ENCODE measurements at regions not wholly inside any gene's neighbourhood (a gene's known extent, or its start where the extent isn't known, plus 50 kb on each side); places are given as distances from the start of the nearest gene placed in this dataset.
A peak's percentile ranks its signal among the peaks of the same experiment; 100 is the strongest.

GRCh38 chr5:109597893-109598292 is 91.8 kb upstream of the MAN2A1 start:
- Mint-ChIP-seq H3K36me3 (no peaks in the 10 kb centered on the region), H3K9me3 (no peaks in the 10 kb centered on the region), H3K4me1 (peaks cover 0 to 11% of the 10 kb centered on the region in 2 donors), H3K27me3 (ENCODE audit: low read depth in 3 of 3) (peaks cover 1 to 15% (median 4%) of the 10 kb centered on the region in 3 donors), H3K4me3 (no peak overlapping the region), H3K27ac (no peak overlapping the region)
- DNase-seq, result no peak

GRCh38 chr5:109594217-109594616 is 95.5 kb upstream of the MAN2A1 start:
- Mint-ChIP-seq H3K4me3 (no peak overlapping the region), H3K9me3 (no peaks in the 10 kb centered on the region), H3K36me3 (no peaks in the 10 kb centered on the region), H3K27me3 (ENCODE audit: low read depth in 3 of 3) (peaks cover 1 to 4% (median 2%) of the 10 kb centered on the region in 3 donors), H3K27ac (no peak overlapping the region), H3K4me1 (peaks cover 4 to 29% of the 10 kb centered on the region in 2 donors)
- DNase-seq, result no peak

DNA sequence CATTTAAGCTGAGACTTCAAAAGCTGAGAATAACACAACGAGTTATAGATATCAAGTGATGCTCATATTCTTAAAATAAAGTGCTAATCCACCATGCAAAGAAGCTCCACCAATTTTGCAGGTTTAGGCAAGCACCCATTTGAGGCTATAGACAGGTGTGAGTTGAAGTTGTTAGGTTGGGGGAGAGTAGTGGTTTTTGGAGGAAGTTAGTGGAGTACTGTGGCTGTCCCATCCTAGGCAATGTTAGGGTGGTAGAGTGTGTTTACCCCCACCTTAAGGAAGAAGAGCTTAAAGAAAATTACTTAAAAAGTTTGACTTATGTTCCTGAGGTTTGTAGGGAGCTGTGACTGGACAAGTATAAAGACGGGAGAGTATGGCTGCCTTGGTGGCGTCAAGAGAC is 98.9 kb upstream of the MAN2A1 start:
- Mint-ChIP-seq H3K4me1 (peaks cover 4 to 29% of the 10 kb centered on the region in 2 donors), H3K27ac (peak overlapping the region in 1 of 6 donors; percentile 52), H3K27me3 (ENCODE audit: low read depth in 3 of 3) (no peaks in the 10 kb centered on the region), H3K9me3 (no peaks in the 10 kb centered on the region), H3K4me3 (peak overlapping the region in 1 of 5 donors; percentile 56), H3K36me3 (no peaks in the 10 kb centered on the region)
- no peak for DNase-seq

DNA sequence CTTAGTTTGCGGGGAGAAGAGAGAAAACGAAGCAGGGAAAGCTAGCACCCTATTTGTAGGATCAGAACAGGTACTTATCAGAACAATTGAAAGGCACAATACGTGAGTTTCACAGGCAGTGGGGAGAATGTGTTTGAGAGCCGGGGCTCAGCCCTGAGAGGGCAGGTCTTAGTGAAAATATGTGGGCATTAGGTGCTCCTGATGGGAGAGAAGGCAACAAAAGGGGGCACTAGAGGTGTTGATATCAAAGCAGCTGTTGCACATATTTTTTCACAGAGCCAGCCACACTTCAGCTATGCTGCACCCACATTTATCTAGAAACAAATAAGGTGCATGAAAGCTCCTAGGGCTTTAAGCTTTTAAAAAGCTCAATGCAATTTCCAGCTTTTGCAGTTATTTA is 99.7 kb upstream of the MAN2A1 start:
- H3K27ac Mint-ChIP-seq, result no peak overlapping the region
- H3K36me3 Mint-ChIP-seq, result no peaks in the 10 kb centered on the region
- H3K4me1 Mint-ChIP-seq, result peaks cover 4 to 29% of the 10 kb centered on the region in 2 donors
- H3K4me3 Mint-ChIP-seq, result no peak overlapping the region
- DNase-seq, result peak in 1 of 3 donors; percentile 10
- no peaks in the 10 kb centered on the region for H3K9me3 Mint-ChIP-seq
- H3K27me3 Mint-ChIP-seq (ENCODE audit: low read depth in 3 of 3), result no peaks in the 10 kb centered on the region

- no peak for DNase-seq
- no peaks in the 10 kb centered on the region for H3K36me3 Mint-ChIP-seq
- H3K4me3 Mint-ChIP-seq, result no peak overlapping the region
- H3K4me1 Mint-ChIP-seq, result peaks cover 4 to 24% of the 10 kb centered on the region in 2 donors
- H3K9me3 Mint-ChIP-seq, result no peaks in the 10 kb centered on the region
- no peaks in the 10 kb centered on the region for H3K27me3 Mint-ChIP-seq (ENCODE audit: low read depth in 3 of 3)
- no peak overlapping the region for H3K27ac Mint-ChIP-seq
Observed at GRCh38 chr5:109589239-109589638, 100.5 kb upstream of the MAN2A1 start.

DNA sequence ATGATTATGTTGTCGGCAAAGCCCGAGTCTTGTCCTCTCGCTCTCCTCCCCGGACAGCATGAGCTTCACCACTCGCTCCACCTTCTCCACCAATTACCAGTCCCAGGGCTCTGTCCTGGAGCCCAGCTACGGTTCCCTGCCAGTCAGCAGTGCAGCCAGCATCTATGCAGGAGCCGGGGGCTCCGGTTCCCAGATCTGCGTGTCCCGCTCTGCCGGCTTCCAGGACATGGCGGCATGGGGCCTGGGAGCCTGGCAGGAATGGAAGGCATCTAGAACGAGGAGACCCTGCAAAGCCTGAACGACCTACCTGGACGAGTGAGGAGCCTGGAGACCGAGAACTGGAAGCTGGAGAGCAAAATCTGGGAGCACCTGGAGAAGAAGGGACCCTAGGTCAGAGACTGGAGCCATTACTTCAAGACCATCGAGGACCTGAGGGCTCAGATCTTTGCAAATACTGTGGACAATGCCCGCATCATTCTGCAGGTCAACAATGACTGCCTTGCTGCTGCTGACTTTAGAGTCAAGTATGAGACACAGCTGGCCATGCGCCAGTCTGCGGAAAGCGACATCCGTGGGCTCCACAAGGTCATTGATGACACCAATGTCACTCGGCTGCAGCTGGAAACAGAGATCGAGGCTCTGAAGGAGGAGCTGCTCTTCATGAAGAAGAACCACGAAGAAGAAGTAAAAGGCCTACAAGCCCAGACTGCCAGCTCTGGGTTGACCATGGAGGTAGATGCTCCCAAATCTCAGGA is 101.3 kb upstream of the MAN2A1 start:
- Mint-ChIP-seq H3K36me3 (no peaks in the 10 kb centered on the region), H3K4me3 (no peak overlapping the region), H3K27me3 (ENCODE audit: low read depth in 3 of 3) (no peaks in the 10 kb centered on the region), H3K9me3 (no peaks in the 10 kb centered on the region), H3K27ac (no peak overlapping the region), H3K4me1 (peaks cover 4 to 18% of the 10 kb centered on the region in 2 donors)
- DNase-seq, result no peak

DNA sequence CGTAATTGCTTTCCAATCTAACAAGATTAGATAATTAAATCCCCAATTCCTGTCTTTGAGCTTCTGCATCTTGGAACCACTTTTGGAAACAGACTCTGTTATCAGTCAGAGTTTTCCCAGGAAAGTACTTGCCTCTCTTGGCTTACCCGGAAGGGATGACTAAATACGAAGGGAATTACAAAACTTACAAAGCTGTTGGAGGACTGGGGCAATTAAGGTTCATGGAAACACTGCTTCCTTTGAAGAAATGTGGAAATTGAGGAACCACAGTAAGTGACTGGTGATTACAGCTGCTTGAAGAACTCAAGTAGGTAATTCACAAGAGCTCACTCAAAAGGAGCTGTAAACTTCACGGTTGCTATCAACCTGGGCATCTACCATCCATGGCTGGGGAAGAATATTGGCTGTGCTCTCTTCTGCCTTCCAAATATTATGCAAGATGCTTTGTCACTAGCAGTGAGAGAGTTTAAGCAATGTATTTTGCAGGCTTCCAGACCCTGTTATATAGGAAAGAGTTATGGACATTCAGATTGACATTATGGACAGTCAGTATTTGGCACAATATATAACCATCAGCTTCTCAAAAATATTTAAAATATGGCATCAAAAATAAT is 104.6 kb upstream of the MAN2A1 start:
- Mint-ChIP-seq H3K27ac (no peak overlapping the region), H3K27me3 (ENCODE audit: low read depth in 3 of 3) (peaks cover 0 to 3% (median 0%) of the 10 kb centered on the region in 3 donors), H3K36me3 (no peaks in the 10 kb centered on the region)

DNA sequence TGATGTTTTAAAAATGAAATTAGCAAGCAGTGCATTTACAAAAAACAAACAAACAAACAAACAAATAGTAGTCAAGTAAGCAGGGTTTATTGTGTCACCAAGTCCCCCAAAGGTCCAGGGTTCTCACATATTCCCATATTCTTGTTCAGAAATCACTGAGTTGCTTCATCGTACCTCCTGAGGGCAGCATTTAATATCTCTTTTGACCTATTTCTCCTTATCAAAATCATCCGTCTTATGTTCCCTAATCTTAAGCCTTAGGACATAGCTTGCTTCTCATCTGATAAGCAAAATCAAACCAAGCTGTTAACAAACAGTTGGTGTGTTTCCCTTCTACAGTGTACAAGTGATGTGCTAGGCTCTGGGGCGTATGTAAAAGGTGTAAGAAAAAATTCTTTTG is 109.5 kb upstream of the MAN2A1 start:
- Mint-ChIP-seq H3K27me3 (ENCODE audit: low read depth in 3 of 3) (peaks cover 0 to 3% (median 3%) of the 10 kb centered on the region in 3 donors), H3K27ac (no peak overlapping the region), H3K4me1 (no peaks in the 10 kb centered on the region), H3K9me3 (no peaks in the 10 kb centered on the region), H3K36me3 (no peaks in the 10 kb centered on the region), H3K4me3 (no peak overlapping the region)
- no peak for DNase-seq

More for the DNA sequence above, 104.6 kb upstream of the MAN2A1 start:
- DNase-seq, result no peak
- Mint-ChIP-seq H3K9me3 (no peaks in the 10 kb centered on the region), H3K4me1 (peaks cover 0 to 5% of the 10 kb centered on the region in 2 donors), H3K4me3 (no peak overlapping the region)

DNA sequence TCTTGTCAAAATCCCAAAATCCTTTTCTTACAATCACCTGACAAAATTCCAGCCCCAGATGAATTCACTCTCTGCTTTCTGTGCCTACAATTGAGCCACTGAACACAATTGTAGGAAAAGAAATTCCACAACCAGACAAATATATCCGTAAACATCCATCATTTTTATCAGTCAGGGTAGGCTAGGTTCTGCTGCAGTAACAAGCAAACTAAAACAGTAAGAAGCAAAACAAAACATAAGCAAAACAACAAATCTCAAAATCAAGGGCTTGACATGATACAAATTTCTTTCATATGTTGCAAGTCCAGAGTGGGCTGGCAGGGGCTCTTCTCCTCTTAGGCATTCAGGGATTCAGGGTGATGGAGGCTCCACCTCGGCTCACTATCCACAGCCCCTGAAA is 114.2 kb upstream of the MAN2A1 start:
- no peak overlapping the region for H3K4me3 Mint-ChIP-seq
- no peak overlapping the region for H3K27ac Mint-ChIP-seq
- no peaks in the 10 kb centered on the region for H3K4me1 Mint-ChIP-seq
- no peaks in the 10 kb centered on the region for H3K36me3 Mint-ChIP-seq
- peaks cover 0 to 9% (median 0%) of the 10 kb centered on the region in 3 donors for H3K27me3 Mint-ChIP-seq (ENCODE audit: low read depth in 3 of 3)
- H3K9me3 Mint-ChIP-seq, result peaks cover 0 to 3% (median 0%) of the 10 kb centered on the region in 6 donors
- DNase-seq, result no peak

DNA sequence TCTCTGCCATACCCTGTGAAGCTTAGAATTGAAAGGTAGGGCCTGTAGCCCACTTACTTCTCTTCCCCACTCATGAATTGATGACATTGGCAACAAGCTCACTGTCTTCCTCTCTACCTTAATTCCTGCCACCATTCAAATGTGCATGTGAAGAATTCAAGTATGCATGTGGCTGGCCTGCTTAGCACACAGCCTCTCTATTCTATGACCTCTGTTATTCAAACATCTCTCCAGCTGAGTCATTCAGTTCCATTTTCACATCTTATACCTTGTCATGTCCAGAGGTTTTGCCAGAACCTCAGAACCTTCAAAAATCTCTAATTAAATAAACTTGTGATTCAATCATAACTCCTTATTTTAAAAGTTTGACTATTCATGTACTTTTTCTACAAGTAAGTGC is 114.7 kb upstream of the MAN2A1 start:
- Mint-ChIP-seq H3K4me3 (no peak overlapping the region), H3K27ac (no peak overlapping the region), H3K27me3 (ENCODE audit: low read depth in 3 of 3) (peaks cover 0 to 12% (median 0%) of the 10 kb centered on the region in 3 donors), H3K9me3 (peaks cover 0 to 3% (median 0%) of the 10 kb centered on the region in 6 donors), H3K36me3 (no peaks in the 10 kb centered on the region), H3K4me1 (no peaks in the 10 kb centered on the region)
- no peak for DNase-seq

DNA sequence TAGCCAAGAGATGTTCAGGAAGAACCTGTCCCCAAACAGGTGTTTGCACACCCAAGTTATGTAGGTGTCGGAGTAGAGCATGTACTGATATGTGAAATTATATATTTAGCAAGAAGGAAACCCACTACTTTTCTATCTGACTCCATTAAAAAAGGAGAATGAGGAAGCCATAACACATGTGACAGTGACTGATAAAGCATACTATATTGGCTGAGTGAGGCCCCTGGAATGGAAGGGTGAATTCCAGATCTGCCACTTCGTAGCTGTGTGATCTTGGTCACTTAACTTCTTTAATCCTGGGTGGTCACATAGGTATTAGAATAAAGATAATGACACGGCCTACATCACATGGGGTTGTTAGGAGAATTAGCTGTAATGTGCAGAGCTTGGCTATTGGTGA is 116.0 kb upstream of the MAN2A1 start:
- peaks cover 0 to 5% (median 0%) of the 10 kb centered on the region in 6 donors for H3K9me3 Mint-ChIP-seq
- DNase-seq, result no peak
- H3K4me1 Mint-ChIP-seq, result no peaks in the 10 kb centered on the region
- no peaks in the 10 kb centered on the region for H3K36me3 Mint-ChIP-seq
- no peak overlapping the region for H3K4me3 Mint-ChIP-seq
- peaks cover 0 to 12% (median 0%) of the 10 kb centered on the region in 3 donors for H3K27me3 Mint-ChIP-seq (ENCODE audit: low read depth in 3 of 3)
- H3K27ac Mint-ChIP-seq, result no peak overlapping the region

DNA sequence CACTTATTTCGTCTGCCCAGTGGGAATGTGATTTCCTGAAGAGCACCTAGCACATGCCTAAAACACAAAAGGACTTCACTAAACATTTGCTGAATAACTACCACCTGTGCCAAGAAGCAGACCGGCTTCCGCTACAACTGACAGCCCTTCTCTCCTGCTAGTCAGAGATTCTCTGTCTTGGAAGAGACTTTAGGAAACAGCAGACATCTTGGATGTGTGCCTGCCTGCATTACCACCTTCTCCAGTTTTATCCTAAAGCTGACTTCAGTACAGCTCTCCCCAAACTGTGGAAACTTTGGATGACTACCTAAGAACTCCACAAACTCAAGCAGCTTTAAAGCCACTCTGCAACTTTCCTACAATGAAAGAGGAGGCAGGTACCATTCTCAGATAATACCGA is 116.5 kb upstream of the MAN2A1 start:
- H3K36me3 Mint-ChIP-seq, result no peaks in the 10 kb centered on the region

DNA sequence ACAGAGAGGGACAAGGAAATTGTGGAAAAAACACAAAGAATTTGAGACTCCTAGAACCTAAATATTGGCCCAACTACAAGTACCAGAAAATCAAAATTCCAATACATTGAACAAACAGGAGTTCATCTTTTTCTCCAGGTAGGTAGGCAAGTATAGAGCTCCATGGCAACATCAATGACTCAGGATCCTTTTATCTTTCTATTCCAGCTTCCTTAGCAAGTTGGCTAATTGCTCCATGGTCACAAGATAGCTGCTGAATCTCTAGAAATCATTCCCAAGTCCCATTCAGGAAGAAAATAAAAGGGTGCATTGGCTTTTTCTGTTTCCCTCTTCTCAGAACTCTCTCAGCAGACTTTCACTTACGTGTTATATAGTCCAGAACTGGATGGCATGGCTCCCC is 117.9 kb upstream of the MAN2A1 start:
- Mint-ChIP-seq H3K4me3 (no peak overlapping the region), H3K4me1 (no peaks in the 10 kb centered on the region), H3K27me3 (ENCODE audit: low read depth in 3 of 3) (peaks cover 0 to 12% (median 0%) of the 10 kb centered on the region in 3 donors)

More for the DNA sequence above, 116.5 kb upstream of the MAN2A1 start:
- H3K4me3 Mint-ChIP-seq, result no peak overlapping the region
- H3K4me1 Mint-ChIP-seq, result no peaks in the 10 kb centered on the region
- peaks cover 0 to 12% (median 0%) of the 10 kb centered on the region in 3 donors for H3K27me3 Mint-ChIP-seq (ENCODE audit: low read depth in 3 of 3)
- DNase-seq, result no peak
- H3K27ac Mint-ChIP-seq, result no peak overlapping the region
- H3K9me3 Mint-ChIP-seq, result peaks cover 0 to 5% (median 0%) of the 10 kb centered on the region in 6 donors

GRCh38 chr5:109570362-109570874 is 119.3 kb upstream of the MAN2A1 start:
- H3K4me3 Mint-ChIP-seq, result no peak overlapping the region
- H3K9me3 Mint-ChIP-seq, result peaks cover 0 to 5% (median 0%) of the 10 kb centered on the region in 6 donors
- H3K36me3 Mint-ChIP-seq, result no peaks in the 10 kb centered on the region
- H3K27ac Mint-ChIP-seq, result no peak overlapping the region
- H3K4me1 Mint-ChIP-seq, result no peaks in the 10 kb centered on the region
- H3K27me3 Mint-ChIP-seq (ENCODE audit: low read depth in 3 of 3), result peaks cover 0 to 12% (median 0%) of the 10 kb centered on the region in 3 donors
- no peak for DNase-seq

More for the DNA sequence above, 117.9 kb upstream of the MAN2A1 start:
- no peaks in the 10 kb centered on the region for H3K36me3 Mint-ChIP-seq
- no peak overlapping the region for H3K27ac Mint-ChIP-seq
- peaks cover 0 to 5% (median 0%) of the 10 kb centered on the region in 6 donors for H3K9me3 Mint-ChIP-seq
- DNase-seq, result no peak

Data from immature natural killer cell (primary cell).